Stromal cell of bone marrow (primary cell): ENCODE measurements at regions not wholly inside any gene's neighbourhood (a gene's known extent, or its start where the extent isn't known, plus 50 kb on each side); places are given as distances from the start of the nearest gene placed in this dataset.

Experiments
- DNase-seq: peaks from one replicate; pipeline ENCODE4 v3.0.0-alpha.2; 2012; ENCODE audit warnings: low read depth

GRCh38 chr6:56345376-56345995 is 98.1 kb upstream of the COL21A1 start:
- no peak for DNase-seq

GRCh38 chr6:56343295-56343694 is 95.9 kb upstream of the COL21A1 start:
- DNase-seq: no peak

- DNase-seq: no peak
Observed at GRCh38 chr6:56339524-56339923, 92.1 kb upstream of the COL21A1 start.

- peak; percentile 84 for DNase-seq
Observed at GRCh38 chr6:56335726-56336125, 88.3 kb upstream of the COL21A1 start.

GRCh38 chr6:56334937-56335336 is 87.6 kb upstream of the COL21A1 start:
- DNase-seq: peak; percentile 94

- DNase-seq: no peak
Observed at GRCh38 chr6:56329271-56330050, 82.1 kb upstream of the COL21A1 start.

GRCh38 chr6:56328728-56329090 is 81.3 kb upstream of the COL21A1 start:
- no peak for DNase-seq

GRCh38 chr6:56327946-56328727 is 80.8 kb upstream of the COL21A1 start:
- DNase-seq: no peak

- DNase-seq: no peak
Observed at GRCh38 chr6:56324396-56324795, 77.0 kb upstream of the COL21A1 start.

GRCh38 chr6:56318851-56319250 is 71.5 kb upstream of the COL21A1 start:
- no peak for DNase-seq

GRCh38 chr6:56314683-56315523 is 67.5 kb upstream of the COL21A1 start:
- DNase-seq: no peak

- DNase-seq: no peak
Observed at GRCh38 chr6:56311533-56312448, 64.4 kb upstream of the COL21A1 start.

- DNase-seq: no peak
Observed at GRCh38 chr6:56311061-56311460, 63.7 kb upstream of the COL21A1 start.

- no peak for DNase-seq
Observed at GRCh38 chr6:56310241-56310640, 62.9 kb upstream of the COL21A1 start.

- no peak for DNase-seq
Observed at GRCh38 chr6:56299916-56300315, 52.5 kb upstream of the COL21A1 start.

GRCh38 chr6:56297022-56297989 is 49.9 kb upstream of the COL21A1 start:
- no peak for DNase-seq
